ENCODE measurements at regions not wholly inside any gene's neighbourhood (a gene's known extent, or its start where the extent isn't known, plus 50 kb on each side); places are given as distances from the start of the nearest gene placed in this dataset.

DNA sequence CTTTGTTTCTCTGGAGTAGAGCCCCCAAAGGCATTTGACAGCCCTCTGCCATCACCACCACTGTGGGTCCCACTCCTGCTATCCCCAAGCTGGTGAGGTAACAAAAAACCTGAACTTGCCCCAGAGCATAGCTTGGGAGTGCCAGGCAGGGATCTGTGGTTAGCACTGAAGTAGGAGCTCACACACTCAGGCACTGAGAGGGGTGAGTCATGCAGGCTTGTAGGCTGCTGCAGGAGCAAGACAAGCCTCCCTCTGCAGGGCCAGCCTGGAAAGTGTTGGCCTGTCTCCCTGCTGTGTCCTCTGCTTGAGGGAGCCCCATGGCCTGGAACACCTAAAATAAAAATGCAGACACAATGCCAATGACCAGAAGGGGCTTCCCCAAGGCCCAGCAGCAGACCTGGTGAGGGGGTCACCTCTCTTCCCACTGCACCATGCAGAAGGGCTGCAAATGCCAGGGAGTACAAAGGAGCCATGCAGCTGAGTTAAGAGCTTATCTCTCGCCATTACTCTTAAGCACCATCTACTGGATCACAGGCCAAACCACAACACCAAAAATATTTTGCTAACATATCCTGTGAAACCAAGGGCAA, 108.9 kb upstream of the POGK start:
- ATAC-seq (no peak), DNase-seq (no peak)
- POLR2A ChIA-PET = no interaction called here
- TF ChIP-seq, protein P1, sequence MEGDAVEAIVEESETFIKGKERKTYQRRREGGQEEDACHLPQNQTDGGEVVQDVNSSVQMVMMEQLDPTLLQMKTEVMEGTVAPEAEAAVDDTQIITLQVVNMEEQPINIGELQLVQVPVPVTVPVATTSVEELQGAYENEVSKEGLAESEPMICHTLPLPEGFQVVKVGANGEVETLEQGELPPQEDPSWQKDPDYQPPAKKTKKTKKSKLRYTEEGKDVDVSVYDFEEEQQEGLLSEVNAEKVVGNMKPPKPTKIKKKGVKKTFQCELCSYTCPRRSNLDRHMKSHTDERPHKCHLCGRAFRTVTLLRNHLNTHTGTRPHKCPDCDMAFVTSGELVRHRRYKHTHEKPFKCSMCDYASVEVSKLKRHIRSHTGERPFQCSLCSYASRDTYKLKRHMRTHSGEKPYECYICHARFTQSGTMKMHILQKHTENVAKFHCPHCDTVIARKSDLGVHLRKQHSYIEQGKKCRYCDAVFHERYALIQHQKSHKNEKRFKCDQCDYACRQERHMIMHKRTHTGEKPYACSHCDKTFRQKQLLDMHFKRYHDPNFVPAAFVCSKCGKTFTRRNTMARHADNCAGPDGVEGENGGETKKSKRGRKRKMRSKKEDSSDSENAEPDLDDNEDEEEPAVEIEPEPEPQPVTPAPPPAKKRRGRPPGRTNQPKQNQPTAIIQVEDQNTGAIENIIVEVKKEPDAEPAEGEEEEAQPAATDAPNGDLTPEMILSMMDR (IDR thresholded peaks at IDR 0.05) = no peak
- Mint-ChIP-seq H3K27me3 (peaks cover 12% of the 10 kb centered on the region), H3K36me3 (ENCODE audit: low read depth) (no peaks in the 10 kb centered on the region), H3K9me3 (peaks cover 5% of the 10 kb centered on the region), H3K4me3 (no peak overlapping the region), H3K27ac (no peak overlapping the region), H3K4me1 (ENCODE audit: low read depth) (no peaks in the 10 kb centered on the region)
- CTCF ChIA-PET = no interaction called here
- intact Hi-C loops (cut with micrococcal nuclease) = no loop called here

- Mint-ChIP-seq H3K36me3 (ENCODE audit: low read depth) (no peaks in the 10 kb centered on the region), H3K9me3 (peaks cover 2% of the 10 kb centered on the region), H3K4me3 (no peak overlapping the region), H3K4me1 (ENCODE audit: low read depth) (no peaks in the 10 kb centered on the region), H3K27ac (no peak overlapping the region), H3K27me3 (peaks cover 5% of the 10 kb centered on the region)
- DNase-seq (no peak), ATAC-seq (no peak)
- ChIA-PET CTCF (no interaction called here), POLR2A (no interaction called here)
- TF ChIP-seq, protein P1 (IDR thresholded peaks at IDR 0.05) = no peak
- intact Hi-C loops (cut with micrococcal nuclease) = no loop called here
Measured at GRCh38 chr1:166738140-166738539, 101.1 kb upstream of the POGK start.

- TF ChIP-seq, protein P1 (IDR thresholded peaks at IDR 0.05) = no peak
- no peak for DNase-seq
- Mint-ChIP-seq H3K36me3 (ENCODE audit: low read depth) (no peaks in the 10 kb centered on the region), H3K27ac (no peak overlapping the region), H3K9me3 (peaks cover 2% of the 10 kb centered on the region), H3K27me3 (peaks cover 5% of the 10 kb centered on the region), H3K4me3 (no peak overlapping the region), H3K4me1 (ENCODE audit: low read depth) (no peaks in the 10 kb centered on the region)
- no peak for ATAC-seq
- CTCF ChIA-PET = no interaction called here
- POLR2A ChIA-PET = no interaction called here
- intact Hi-C loops (cut with micrococcal nuclease) = no loop called here
Measured at GRCh38 chr1:166738873-166739272, 100.4 kb upstream of the POGK start.

- DNase-seq (no peak), ATAC-seq (no peak)
- no peak overlapping the region for H3K27ac Mint-ChIP-seq
- ChIA-PET CTCF (no interaction called here), POLR2A (no interaction called here)
- H3K27me3 Mint-ChIP-seq = peaks cover 4% of the 10 kb centered on the region
- intact Hi-C loops (cut with micrococcal nuclease) = no loop called here
- H3K4me1 Mint-ChIP-seq (ENCODE audit: low read depth) = no peaks in the 10 kb centered on the region
- peaks cover 9% of the 10 kb centered on the region for H3K9me3 Mint-ChIP-seq
- H3K4me3 Mint-ChIP-seq = no peak overlapping the region
- TF ChIP-seq, protein P1 (IDR thresholded peaks at IDR 0.05) = no peak
- H3K36me3 Mint-ChIP-seq (ENCODE audit: low read depth) = no peaks in the 10 kb centered on the region
Measured at GRCh38 chr1:166740668-166741276, 98.5 kb upstream of the POGK start.

DNA sequence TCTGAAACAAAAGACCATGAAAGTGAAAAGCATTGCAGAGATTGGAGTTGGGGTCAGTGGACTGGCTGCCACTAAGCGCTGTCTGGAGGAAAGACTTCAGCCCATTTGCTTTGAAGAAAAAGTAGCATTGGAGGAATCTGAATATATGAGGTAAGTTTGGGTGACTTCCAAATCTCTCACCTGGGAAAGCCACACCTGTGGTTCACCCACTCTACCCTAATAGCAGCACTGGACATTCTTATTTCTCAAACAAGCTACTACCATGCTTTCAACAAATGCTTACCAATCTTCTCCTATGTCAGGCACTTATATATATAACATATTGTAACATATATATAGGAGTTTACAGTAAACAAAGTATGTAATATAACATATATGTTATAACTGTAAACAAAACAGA, 76.0 kb upstream of the POGK start:
- Mint-ChIP-seq H3K4me3 (no peak overlapping the region), H3K4me1 (ENCODE audit: low read depth) (no peaks in the 10 kb centered on the region), H3K36me3 (ENCODE audit: low read depth) (no peaks in the 10 kb centered on the region), H3K9me3 (no peaks in the 10 kb centered on the region), H3K27ac (no peak overlapping the region), H3K27me3 (peaks cover 4% of the 10 kb centered on the region)
- no peak for DNase-seq
- TF ChIP-seq, protein P1 (IDR thresholded peaks at IDR 0.05) = no peak
- POLR2A ChIA-PET = no interaction called here
- no peak for ATAC-seq
- CTCF ChIA-PET = no interaction called here
- intact Hi-C loops (cut with micrococcal nuclease) = no loop called here
